Panc1 (cell line): ENCODE measurements at regions not wholly inside any gene's neighbourhood (a gene's known extent, or its start where the extent isn't known, plus 50 kb on each side); places are given as distances from the start of the nearest gene placed in this dataset.

Experiments used
- CTCF ChIP-seq: fragments of 450-650 bp; IDR thresholded peaks from 2 replicates; pipeline ENCODE4 v1.5.1; 2017; ENCODE audit warnings: mild to moderate bottlenecking
- POLR2AphosphoS5 ChIP-seq: IDR thresholded peaks from 2 replicates; pipeline ENCODE4 v1.6.1; 2012; ENCODE audit warnings: mild to moderate bottlenecking, low read depth, low read length, moderate library complexity
- REST ChIP-seq, 2 experiments: IDR thresholded peaks; 2 replicates each; pipeline ENCODE4 v1.6.1; 2011 to 2012; ENCODE audit warnings: low read depth in 2 of 2, control low read depth in 1 of 2, low read length in 1 of 2, mild to moderate bottlenecking in 1 of 2, moderate library complexity in 1 of 2; ENCODE audit not compliant: insufficient read depth in 1 of 2
- SIN3A ChIP-seq: IDR thresholded peaks from 2 replicates; pipeline ENCODE4 v1.6.1; 2012; ENCODE audit warnings: low read depth, mild to moderate bottlenecking, low read length, moderate library complexity, borderline replicate concordance; ENCODE audit not compliant: insufficient read depth
- TCF7L2 ChIP-seq: IDR thresholded peaks from 2 replicates; pipeline ENCODE4 v1.6.1; 2011; ENCODE audit warnings: mild to moderate bottlenecking, low read depth, low read length, inconsistent platforms

GRCh38 chr13:99120751-99121150 is 79.9 kb upstream of the UBAC2 start:
- no peak for TF ChIP-seq POLR2AphosphoS5
- no peak for TF ChIP-seq CTCF
- TF ChIP-seq TCF7L2: no peak
- TF ChIP-seq SIN3A: no peak
- TF ChIP-seq REST (IDR thresholded peaks at IDR 0.05; ENCODE audit: insufficient read depth in 1 of 2, low read depth in 2 of 2, low read length in 1 of 2): no peak
